ENCODE measurements at regions not wholly inside any gene's neighbourhood (a gene's known extent, or its start where the extent isn't known, plus 50 kb on each side); places are given as distances from the start of the nearest gene placed in this dataset.

- Histone ChIP-seq H3K4me2 (no peak overlapping the region), H3K9me3 (ENCODE audit: insufficient read depth, low read depth) (peaks cover 3% of the 10 kb centered on the region; the same call in 1 of the 2 replicates), H3K27ac (no peak overlapping the region), H3F3A (ENCODE audit: insufficient read depth, low read depth) (no peaks in the 10 kb centered on the region), H3K9me2 (ENCODE audit: insufficient read depth) (no peaks in the 10 kb centered on the region), H4K20me1 (ENCODE audit: insufficient read depth) (no peaks in the 10 kb centered on the region), H3K4me3 (no peak overlapping the region), H2AFZ (peak overlapping the region; percentile 66; the same call in 1 of the 2 replicates), H3K79me2 (ENCODE audit: low read depth) (no peaks in the 10 kb centered on the region), H3K36me3 (ENCODE audit: low read depth) (no peaks in the 10 kb centered on the region), H3K4me1 (replicated peaks; ENCODE audit: insufficient read depth) (no peaks in the 10 kb centered on the region), H3K27me3 (ENCODE audit: insufficient read depth, low read depth) (no peaks in the 10 kb centered on the region)
- BruUV-seq (replicated peaks) = no TSS peak
- CTCF ChIA-PET = no interaction called here
- intact Hi-C loops (cut with micrococcal nuclease; ENCODE audit: unreplicated experiment) = no loop called here
- TF ChIP-seq CTCF (conservative IDR thresholded peaks at IDR 0.05) (no peak), EZH2 (IDR thresholded peaks at IDR 0.05; ENCODE audit: low read depth) (no peak)
- no peak for DNase-seq
- POLR2A ChIA-PET (ENCODE audit: unreplicated experiment) = no interaction called here
Observed at GRCh38 chr18:65568866-65569265, 181.9 kb upstream of the CDH7 start.

GRCh38 chr18:65567372-65567771 lies 183.4 kb upstream of the CDH7 start:
- Histone ChIP-seq H3K9me3 (ENCODE audit: insufficient read depth, low read depth) (peaks cover 3% of the 10 kb centered on the region; the same call in 1 of the 2 replicates), H3F3A (ENCODE audit: insufficient read depth, low read depth) (no peaks in the 10 kb centered on the region), H3K4me3 (no peak overlapping the region), H2AFZ (no peak overlapping the region), H3K79me2 (ENCODE audit: low read depth) (no peaks in the 10 kb centered on the region), H3K4me1 (replicated peaks; ENCODE audit: insufficient read depth) (no peaks in the 10 kb centered on the region), H3K27ac (no peak overlapping the region), H3K9me2 (ENCODE audit: insufficient read depth) (no peaks in the 10 kb centered on the region), H3K36me3 (ENCODE audit: low read depth) (no peaks in the 10 kb centered on the region), H4K20me1 (ENCODE audit: insufficient read depth) (no peaks in the 10 kb centered on the region), H3K4me2 (no peak overlapping the region), H3K27me3 (ENCODE audit: insufficient read depth, low read depth) (no peaks in the 10 kb centered on the region)
- DNase-seq = no peak
- no peak for TF ChIP-seq EZH2 (IDR thresholded peaks at IDR 0.05; ENCODE audit: low read depth)
- TF ChIP-seq CTCF (conservative IDR thresholded peaks at IDR 0.05) = peak; percentile 58
- no TSS peak for BruUV-seq (replicated peaks)
- POLR2A ChIA-PET (ENCODE audit: unreplicated experiment) = no interaction called here
- intact Hi-C loops (cut with micrococcal nuclease; ENCODE audit: unreplicated experiment) = no loop called here
- CTCF ChIA-PET = interaction anchor here (0.6 kb wide), 1 partner anchor 221 kb away, joined by 3 read pairs; no protein-coding TSS in a partner anchor

DNA sequence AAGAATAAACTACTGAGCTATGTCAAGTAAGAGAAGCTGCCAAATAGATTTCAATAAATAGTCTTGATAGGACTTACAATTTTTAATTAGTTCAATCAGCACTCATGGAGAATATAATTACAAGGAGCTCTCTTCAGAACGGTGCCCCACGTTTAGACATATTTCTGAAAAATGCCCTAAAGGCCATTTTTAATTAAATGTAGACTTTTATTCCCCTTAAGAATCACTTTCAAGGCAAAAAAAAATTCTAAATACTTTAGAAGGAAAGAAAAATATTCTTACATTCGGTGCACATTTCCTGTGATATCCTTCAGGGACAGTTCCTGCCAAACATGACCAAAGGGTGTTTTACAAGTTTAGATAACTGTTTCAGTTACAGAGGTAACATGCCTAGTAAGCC lies 202.5 kb upstream of the CDH7 start:
- H3K9me2 ChIP-seq (ENCODE audit: insufficient read depth) = no peaks in the 10 kb centered on the region; the same call in 1 of the 2 replicates
- H3K4me2 ChIP-seq = no peak overlapping the region
- no peak overlapping the region for H3K27ac ChIP-seq
- H3K79me2 ChIP-seq (ENCODE audit: low read depth) = no peaks in the 10 kb centered on the region
- no peak overlapping the region for H3K4me3 ChIP-seq
- H2AFZ ChIP-seq = no peak overlapping the region
- CTCF ChIA-PET = no interaction called here
- peaks cover 7% of the 10 kb centered on the region; the same call in 1 of the 2 replicates for H3K9me3 ChIP-seq (ENCODE audit: insufficient read depth, low read depth)
- H3F3A ChIP-seq (ENCODE audit: insufficient read depth, low read depth) = no peaks in the 10 kb centered on the region
- 0 out of 2 replicates have a peak, but pooled peaks cover 7% of the 10 kb centered on the region for H3K4me1 ChIP-seq (replicated peaks; ENCODE audit: insufficient read depth)
- POLR2A ChIA-PET (ENCODE audit: unreplicated experiment) = no interaction called here
- no peaks in the 10 kb centered on the region for H4K20me1 ChIP-seq (ENCODE audit: insufficient read depth)
- intact Hi-C loops (cut with micrococcal nuclease; ENCODE audit: unreplicated experiment) = no loop called here
- DNase-seq = no peak
- no peaks in the 10 kb centered on the region for H3K36me3 ChIP-seq (ENCODE audit: low read depth)
- no peak for TF ChIP-seq EZH2 (IDR thresholded peaks at IDR 0.05; ENCODE audit: low read depth)
- TF ChIP-seq CTCF (conservative IDR thresholded peaks at IDR 0.05) = no peak
- BruUV-seq (replicated peaks) = no TSS peak
- H3K27me3 ChIP-seq (ENCODE audit: insufficient read depth, low read depth) = no peaks in the 10 kb centered on the region

Measured in PC-9 (cell line).